ENCODE measurements at regions not wholly inside any gene's neighbourhood (a gene's known extent, or its start where the extent isn't known, plus 50 kb on each side); places are given as distances from the start of the nearest gene placed in this dataset.

GRCh38 chr15:25192651-25193050, 237.9 kb downstream of the SNRPN start:
- TF ChIP-seq TAF1 (IDR thresholded peaks at IDR 0.05; ENCODE audit: low read depth, low read length) (no peak), POU2F2 (IDR thresholded peaks at IDR 0.05; ENCODE audit: low read depth, low read length) (no peak), POLR2AphosphoS5 (IDR thresholded peaks at IDR 0.05; ENCODE audit: low read depth, low read length) (no peak), POLR2A (IDR thresholded peaks at IDR 0.05; ENCODE audit: low read depth, low read length) (no peak)

All from GM12891 (cell line).